Brain pericyte (primary cell): ENCODE measurements at regions not wholly inside any gene's neighbourhood (a gene's known extent, or its start where the extent isn't known, plus 50 kb on each side); places are given as distances from the start of the nearest gene placed in this dataset.

Experiments used
- DNase-seq: peaks from one replicate; pipeline ENCODE4 v3.0.0-alpha.2; 2012; ENCODE audit warnings: low read depth, low spot score

DNA sequence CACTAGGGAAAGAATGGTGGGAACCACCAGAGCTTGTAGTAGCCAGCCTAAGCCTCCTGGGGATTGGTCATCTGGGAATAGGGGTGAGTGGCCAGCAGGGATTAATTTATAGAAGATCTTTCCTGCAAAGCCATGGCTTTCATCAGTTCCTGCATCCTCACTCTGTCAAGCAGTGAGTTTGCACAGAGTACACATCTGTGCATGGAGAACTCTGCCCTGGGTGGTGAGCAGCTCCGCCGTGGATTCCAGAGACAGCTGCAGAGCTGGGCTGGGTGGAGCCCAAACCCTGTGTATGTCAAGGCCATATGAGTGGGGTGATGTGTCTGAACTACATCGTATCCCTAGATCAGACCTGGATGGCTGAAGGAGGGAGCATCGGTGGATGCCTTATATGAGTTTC lies 182.2 kb downstream of the GLI2 start:
- no peak for DNase-seq

- no peak for DNase-seq
Measured at GRCh38 chr2:120919216-120919615, 183.5 kb downstream of the GLI2 start.

DNA sequence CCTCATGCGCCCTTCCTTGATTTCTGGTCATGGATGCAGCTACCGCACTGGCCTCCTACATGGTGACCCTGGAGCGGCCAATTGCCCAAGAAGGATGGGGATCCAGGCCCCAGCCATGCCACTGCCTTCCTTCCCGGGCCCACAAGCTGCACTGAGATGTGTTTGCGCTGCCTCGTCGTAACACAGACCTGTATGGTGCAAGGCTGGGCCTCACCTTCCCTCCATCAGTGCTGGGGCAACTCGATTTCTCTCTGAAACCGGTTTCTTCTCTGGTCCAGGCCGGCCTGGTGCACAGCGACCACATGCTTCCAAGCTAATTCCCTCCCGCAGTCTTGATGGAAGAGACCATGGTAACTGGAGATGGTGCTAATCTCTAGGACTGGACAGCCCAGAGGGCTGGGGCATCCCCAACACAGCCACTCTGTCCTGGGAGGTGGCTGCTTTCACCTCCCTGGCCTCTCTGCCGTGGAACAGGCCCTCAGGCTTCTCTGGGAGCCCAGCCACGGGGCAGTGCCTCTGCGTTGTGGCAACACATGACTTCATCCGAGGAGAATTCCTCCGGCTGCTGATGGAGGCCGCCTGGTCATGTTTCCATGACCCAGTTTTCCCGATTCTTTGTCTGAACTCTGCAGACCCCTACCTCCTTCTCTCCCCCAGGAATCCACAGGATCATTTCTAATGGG lies 184.2 kb downstream of the GLI2 start:
- DNase-seq = no peak

DNA sequence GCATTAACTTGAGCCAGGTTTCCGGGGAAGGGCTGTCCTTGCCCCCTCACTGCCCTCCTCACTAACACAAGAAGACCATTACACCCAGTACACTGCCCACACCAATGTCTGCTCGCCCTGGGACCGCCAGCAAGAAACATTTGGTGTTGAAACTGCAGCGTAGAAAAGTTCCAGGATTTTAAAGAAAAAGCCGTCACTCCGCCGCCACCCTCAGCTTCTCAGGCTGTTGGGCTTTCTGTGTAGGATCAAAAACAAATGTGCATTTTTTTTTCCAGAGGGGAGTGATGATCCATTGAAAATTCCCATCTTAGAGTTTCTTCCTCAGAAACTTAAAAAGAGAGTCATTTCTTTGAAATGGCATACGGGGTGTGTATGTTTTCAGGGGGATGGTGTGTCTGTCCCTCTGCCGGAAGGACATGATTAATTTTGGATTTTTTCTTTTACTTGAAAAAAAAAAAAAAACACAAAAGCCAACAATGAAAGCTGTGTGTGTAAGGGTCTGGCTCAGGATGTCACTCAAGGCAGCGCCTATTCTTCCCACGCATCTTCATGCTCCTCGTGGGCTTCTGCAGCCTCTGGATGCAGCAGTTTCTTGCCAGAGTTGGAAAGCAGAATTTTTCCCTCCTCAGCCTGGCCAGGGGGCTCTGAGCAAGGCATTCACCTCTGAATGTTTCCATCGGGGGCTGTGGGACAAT lies 184.9 kb downstream of the GLI2 start:
- DNase-seq = no peak

DNA sequence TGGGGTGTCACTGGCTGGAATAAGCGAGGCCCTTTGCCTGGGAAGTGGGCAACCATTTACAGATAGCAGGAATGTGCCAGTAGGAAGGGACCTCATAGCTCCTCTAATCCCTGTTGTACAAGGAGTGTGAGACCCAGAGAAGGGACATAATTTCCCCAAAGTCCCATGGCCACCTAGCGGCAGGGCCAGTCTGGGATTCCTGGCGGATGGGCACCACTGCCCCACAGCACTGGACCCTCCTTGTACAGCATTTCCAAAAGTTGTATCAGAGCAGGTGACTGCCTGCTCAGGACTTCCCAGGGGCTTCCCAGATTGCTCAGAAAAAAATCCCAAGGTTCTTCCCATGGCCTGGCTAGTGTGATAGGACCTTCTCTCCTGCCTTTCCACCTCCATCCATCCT lies 185.8 kb downstream of the GLI2 start:
- DNase-seq = no peak

DNA sequence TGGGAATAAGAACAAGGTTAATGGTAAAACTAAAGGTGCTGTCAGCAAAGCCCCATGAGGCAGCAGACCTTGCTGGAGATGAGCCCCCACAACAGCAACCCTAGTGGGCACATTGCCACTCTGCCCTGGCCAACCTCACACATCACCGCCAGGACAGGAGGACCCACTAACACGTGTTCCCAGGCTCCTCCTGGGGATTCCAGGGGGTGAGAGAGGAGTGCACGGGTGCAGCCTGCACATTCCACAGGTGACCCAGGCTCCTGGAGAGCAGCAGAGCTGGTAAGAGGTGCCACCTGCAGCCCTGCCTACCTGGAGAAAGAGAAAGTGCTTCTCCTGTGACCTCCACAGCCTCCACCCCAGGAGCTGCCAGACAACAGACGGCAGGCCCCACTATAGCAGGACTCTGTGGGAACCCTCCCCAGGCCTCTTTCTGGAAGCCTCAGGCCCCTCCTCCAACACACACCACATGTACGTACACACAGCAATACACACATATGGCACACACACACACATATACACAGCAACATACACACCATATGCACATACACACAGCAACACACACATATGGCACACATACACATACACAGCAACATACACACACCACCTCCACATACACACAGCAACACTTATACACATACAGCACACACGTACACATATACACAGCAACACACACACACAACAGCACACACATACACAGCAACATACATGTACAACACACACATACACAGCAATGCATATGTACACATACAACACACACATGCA lies 187.1 kb downstream of the GLI2 start:
- no peak for DNase-seq

DNA sequence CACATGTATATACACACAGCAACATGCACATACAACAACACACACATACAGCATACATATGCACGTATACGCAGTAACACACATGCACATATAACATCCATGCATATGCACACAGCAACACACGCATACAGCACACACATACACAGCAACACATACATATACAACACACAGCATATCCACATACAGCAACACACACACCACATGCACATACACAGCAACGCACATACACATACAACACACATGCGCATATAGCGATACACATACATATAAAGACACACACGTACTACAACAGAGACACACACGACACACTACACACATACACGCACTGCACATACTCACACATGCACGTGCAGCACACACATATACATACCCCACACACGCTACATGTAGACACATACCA lies 187.8 kb downstream of the GLI2 start:
- DNase-seq = no peak

DNA sequence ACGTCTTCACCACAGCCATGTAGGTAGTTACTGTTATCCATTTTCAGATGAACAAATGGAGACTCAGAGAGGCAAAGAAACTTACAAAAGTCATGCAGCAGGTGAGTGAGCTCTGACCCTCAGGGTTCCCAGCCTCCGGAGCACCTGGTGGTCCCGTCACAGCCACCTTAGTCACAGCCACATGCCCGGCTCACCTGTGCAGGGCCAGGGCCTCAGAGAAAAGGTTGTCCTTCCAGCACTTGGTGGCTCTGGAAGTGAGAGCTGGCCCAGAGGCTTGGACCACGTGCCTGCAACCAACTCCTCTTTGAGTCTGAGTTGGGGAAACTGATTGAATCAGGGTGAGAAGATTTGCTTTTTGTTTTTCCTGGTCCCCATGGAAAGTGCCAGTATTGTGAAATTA lies 189.3 kb downstream of the GLI2 start:
- no peak for DNase-seq

GRCh38 chr2:120926463-120927264 lies 191.0 kb downstream of the GLI2 start:
- no peak for DNase-seq

DNA sequence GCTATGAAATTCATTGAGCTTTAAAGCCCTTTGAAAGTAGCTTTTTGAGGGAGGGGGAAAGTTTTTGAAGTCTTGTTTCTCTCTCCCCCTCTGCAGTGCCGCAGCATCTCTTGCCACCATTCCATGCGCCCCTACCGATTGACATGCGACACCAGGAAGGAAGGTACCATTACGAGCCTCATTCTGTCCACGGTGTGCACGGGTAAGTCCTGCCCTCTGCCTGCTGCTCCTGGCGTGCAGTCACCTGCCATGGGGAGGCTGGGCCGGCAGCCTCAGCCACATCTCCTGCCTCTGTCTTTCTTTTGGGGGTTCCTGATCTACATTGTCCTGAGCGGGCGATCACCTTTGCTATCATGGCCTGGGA lies 191.6 kb downstream of the GLI2 start:
- no peak for DNase-seq

DNA sequence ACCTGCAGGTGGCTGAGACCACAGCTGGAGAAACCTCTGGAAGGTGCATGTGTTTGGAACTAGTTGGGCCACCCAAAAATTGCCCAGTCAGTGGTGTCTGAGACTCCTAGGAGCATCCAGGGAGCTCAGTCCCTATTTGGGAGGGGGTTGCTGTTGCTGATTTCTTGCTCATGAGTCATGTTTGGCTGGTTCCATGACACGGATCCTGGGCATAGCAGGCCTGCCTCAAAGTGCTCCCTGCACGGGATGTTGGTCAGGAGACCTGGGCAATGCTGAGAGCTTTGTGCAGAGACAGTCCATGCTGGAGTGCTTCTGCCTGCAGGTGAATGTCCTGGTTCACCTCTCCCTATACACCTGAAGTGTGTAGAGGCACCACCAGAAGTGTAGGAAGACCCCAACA lies 194.2 kb downstream of the GLI2 start:
- DNase-seq = no peak

- DNase-seq = no peak
Measured at GRCh38 chr2:120930236-120930635, 194.6 kb downstream of the GLI2 start.

DNA sequence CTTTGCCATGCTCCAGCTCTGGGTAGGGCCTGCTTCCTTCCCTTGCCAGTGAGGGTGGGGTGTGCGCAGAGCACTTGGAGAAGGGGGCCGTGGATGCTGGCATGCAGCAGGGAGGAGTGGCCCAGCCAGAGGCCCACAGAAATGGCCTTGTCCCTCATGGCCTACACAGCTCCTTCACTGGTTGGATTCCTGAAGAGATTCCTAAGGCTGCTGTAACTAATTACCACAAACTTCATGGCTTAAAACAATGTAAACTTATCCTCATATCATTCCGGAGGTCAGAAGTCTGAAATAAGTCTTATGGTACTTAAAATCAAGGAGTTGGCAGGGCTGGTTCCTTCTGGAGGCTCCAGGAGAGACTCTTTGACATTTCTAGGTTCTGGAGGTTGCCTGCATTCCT lies 195.2 kb downstream of the GLI2 start:
- DNase-seq = no peak

DNA sequence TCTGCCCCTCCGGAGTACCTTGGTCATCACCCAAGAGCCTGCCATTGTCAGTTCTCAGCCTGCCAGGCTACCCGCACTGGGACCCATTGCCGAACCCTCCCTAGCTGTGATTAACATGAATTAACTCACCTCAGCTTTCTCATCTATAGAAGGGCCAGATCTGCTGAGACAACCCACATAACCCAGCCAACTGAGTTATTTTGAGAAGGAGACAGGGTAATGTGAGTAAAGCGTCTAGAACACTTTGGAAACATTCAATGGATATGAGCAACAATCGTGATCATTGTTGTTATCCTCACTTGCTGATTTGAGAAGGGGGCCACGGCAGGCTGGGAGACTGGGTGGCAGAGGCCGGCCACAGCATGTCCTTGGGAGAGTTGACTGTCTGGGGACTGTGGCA lies 196.8 kb downstream of the GLI2 start:
- no peak for DNase-seq

DNA sequence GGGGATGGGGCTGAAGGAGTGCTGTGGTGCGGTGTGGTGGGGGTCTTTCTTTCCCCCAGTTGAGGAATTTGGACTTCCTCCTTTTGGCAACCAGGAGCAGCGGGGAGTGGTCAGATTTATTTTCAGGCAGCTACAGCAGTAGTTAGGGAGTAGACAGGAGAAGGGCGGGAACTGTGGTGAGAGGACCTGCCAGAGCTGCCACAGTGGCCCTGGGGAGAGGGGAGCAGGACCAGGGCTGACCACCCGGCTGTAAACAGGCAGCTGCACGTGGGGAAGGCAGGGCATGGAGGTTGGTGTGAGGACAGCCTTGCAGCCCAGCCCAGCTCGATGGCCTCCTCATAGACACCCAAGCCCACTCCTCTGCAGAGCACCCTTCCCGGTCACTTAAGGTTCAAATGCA lies 197.2 kb downstream of the GLI2 start:
- no peak for DNase-seq

GRCh38 chr2:120933693-120934573 lies 198.3 kb downstream of the GLI2 start:
- DNase-seq = no peak

DNA sequence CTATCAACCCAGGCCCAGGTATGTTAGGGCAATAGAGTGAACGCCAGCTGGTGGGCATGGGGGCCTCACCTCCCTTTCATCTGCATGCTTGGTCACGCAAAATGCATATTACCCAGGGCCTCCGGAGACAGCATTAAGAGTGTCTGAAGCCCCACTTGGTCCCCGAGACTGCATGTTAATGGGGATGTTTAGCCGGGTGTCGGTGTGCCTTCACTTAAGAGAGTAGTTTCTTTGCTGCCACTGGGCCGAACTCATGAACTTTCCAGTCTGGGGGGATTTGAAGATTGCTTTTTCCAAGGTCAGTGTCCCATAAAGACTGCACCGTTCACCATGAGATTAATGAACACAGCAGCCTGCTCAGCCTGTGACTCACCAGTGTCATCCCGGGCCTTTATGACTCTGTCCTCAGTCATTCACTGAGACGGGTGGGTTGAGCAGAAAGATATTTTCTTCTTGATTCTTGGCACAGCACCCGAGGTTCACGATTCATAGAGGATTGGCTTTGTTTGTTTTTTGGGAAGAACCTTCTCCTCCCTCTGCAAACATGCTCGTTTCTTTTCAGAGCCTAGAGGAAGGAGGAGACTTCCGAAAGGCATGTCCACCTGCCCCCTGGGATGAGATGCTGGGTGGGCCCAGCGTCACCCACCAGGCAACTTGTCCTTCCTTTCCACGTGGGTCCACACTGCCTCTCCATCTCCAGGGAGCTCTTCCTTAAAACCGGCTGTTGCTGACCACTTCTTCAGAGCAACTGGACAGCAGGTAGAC lies 199.1 kb downstream of the GLI2 start:
- no peak for DNase-seq

DNA sequence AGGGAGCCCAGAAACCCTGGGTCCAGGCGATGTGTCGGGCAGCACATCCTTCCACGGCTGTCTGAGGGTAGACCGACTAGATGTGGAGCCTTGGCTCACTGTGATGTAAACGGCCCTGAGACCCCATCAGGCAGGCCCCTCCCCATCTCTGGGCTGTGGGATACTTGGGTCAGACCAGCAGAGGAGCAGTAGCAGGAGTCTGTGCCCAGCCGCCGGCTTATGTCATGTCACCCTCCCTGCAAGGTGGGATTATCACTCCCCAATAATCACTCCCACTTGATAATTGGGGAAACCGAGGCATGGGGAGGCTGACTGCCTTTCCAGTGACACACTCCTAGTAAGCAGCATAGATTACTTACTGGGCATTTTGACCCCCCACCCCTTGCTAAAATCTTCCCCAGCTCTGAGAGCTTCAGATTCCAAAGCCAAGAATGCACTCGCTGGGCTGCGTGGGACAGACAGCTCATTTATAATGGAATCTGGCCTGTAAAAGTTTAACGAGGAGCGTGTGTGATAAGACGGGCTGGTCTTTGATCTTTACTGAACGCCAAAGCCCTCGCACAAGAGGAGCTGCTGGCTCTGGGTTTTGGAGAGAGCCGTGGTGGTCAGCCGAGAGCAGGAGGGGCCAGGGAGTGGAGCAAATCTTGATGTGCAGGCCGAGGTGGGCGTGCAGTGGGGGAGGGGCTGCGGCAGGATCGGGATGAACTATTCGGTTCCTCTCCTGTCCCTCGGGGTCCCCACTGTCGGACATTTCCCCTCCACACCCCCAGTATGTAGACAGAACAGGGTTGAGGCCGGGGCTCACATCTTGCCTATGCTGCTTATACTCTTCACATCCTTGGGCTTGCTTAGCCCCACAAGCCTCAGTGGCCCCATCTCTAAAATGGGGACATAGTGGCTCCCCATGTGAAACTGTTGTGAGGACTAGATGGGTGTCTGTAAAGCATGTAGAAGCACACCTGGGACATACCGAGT lies 200.0 kb downstream of the GLI2 start:
- no peak for DNase-seq
